Stimulated activated CD4-positive, alpha-beta T cell treated with anti-CD3 and anti-CD28 coated beads, Interleukin-2, amount 100 ng/mL, for 48 hours (primary cell): ENCODE measurements at regions not wholly inside any gene's neighbourhood (a gene's known extent, or its start where the extent isn't known, plus 50 kb on each side); places are given as distances from the start of the nearest gene placed in this dataset.
"Not testable (repeated sequence)": the region's sequence is repeated elsewhere in the genome, so short reads cannot be mapped to it uniquely, and the experiment has no call there.

ENCODE experiments used
- DNase-seq, 2 donors: peaks; one replicate each; pipeline ENCODE4 v3.0.0-alpha.2; 2020

GRCh38 chr5:42252306-42252705, 170.9 kb upstream of the GHR start:
- no peak for DNase-seq

- not testable (repeated sequence) for DNase-seq
Observed at GRCh38 chr5:42259914-42260313, 163.3 kb upstream of the GHR start.

GRCh38 chr5:42267091-42267490, 156.1 kb upstream of the GHR start:
- DNase-seq, result no peak

- DNase-seq, result not testable (repeated sequence)
Observed at GRCh38 chr5:42268170-42268569, 155.1 kb upstream of the GHR start.

GRCh38 chr5:42268630-42269029, 154.6 kb upstream of the GHR start:
- DNase-seq, result no peak

GRCh38 chr5:42270771-42271170, 152.5 kb upstream of the GHR start:
- DNase-seq, result no peak

GRCh38 chr5:42274913-42275312, 148.3 kb upstream of the GHR start:
- no peak for DNase-seq

- DNase-seq, result no peak
Observed at GRCh38 chr5:42277293-42277692, 145.9 kb upstream of the GHR start.

GRCh38 chr5:42284584-42284983, 138.7 kb upstream of the GHR start:
- no peak for DNase-seq

GRCh38 chr5:42285230-42285629, 138.0 kb upstream of the GHR start:
- no peak for DNase-seq

GRCh38 chr5:42300496-42300895, 122.7 kb upstream of the GHR start:
- DNase-seq, result no peak

- no peak for DNase-seq
Observed at GRCh38 chr5:42301349-42301748, 121.9 kb upstream of the GHR start.

- no peak for DNase-seq
Observed at GRCh38 chr5:42302186-42302585, 121.1 kb upstream of the GHR start.

- no peak for DNase-seq
Observed at GRCh38 chr5:42306287-42306686, 117.0 kb upstream of the GHR start.

GRCh38 chr5:42309865-42310264, 113.4 kb upstream of the GHR start:
- no peak for DNase-seq

GRCh38 chr5:42315214-42315613, 108.0 kb upstream of the GHR start:
- no peak for DNase-seq

- DNase-seq, result no peak
Observed at GRCh38 chr5:42317575-42317974, 105.7 kb upstream of the GHR start.

- not testable (repeated sequence) for DNase-seq
Observed at GRCh38 chr5:42319546-42319945, 103.7 kb upstream of the GHR start.

GRCh38 chr5:42321785-42322184, 101.5 kb upstream of the GHR start:
- DNase-seq, result no peak

GRCh38 chr5:42337143-42337542, 86.1 kb upstream of the GHR start:
- no peak for DNase-seq

- DNase-seq, result no peak
Observed at GRCh38 chr5:42337607-42338006, 85.6 kb upstream of the GHR start.

- no peak for DNase-seq
Observed at GRCh38 chr5:42338136-42338535, 85.1 kb upstream of the GHR start.

- no peak for DNase-seq
Observed at GRCh38 chr5:42349163-42349562, 74.1 kb upstream of the GHR start.

- DNase-seq, result no peak
Observed at GRCh38 chr5:42351956-42352355, 71.3 kb upstream of the GHR start.

GRCh38 chr5:42360056-42360455, 63.2 kb upstream of the GHR start:
- no peak for DNase-seq
